IPS-15b (cell line): ENCODE measurements at regions not wholly inside any gene's neighbourhood (a gene's known extent, or its start where the extent isn't known, plus 50 kb on each side); places are given as distances from the start of the nearest gene placed in this dataset.

Source experiments
- H3K27me3 ChIP-seq: one replicate; pipeline ENCODE4 v1.6.1; 2013; ENCODE audit warnings: low read length; ENCODE audit not compliant: control insufficient read depth, insufficient read depth
- H3K36me3 ChIP-seq: one replicate; pipeline ENCODE4 v1.6.1; 2013; ENCODE audit warnings: low read length; ENCODE audit not compliant: control insufficient read depth, insufficient read depth
- H3K4me1 ChIP-seq: one replicate; pipeline ENCODE4 v1.6.1; 2013; ENCODE audit warnings: mild to moderate bottlenecking, low read length; ENCODE audit not compliant: control insufficient read depth, insufficient read depth
- H3K4me3 ChIP-seq: one replicate; pipeline ENCODE4 v1.5.1; 2013; ENCODE audit warnings: low read depth, low read length
- H3K9ac ChIP-seq: one replicate; pipeline ENCODE4 v1.6.1; 2013; ENCODE audit warnings: low read depth, mild to moderate bottlenecking, low read length
- H3K9me3 ChIP-seq: one replicate; pipeline ENCODE4 v1.6.1; 2013; ENCODE audit warnings: mild to moderate bottlenecking, low read length; ENCODE audit not compliant: control insufficient read depth, insufficient read depth

GRCh38 chr16:17544785-17545184 is 74.0 kb upstream of the XYLT1 start:
- Histone ChIP-seq H3K27me3 (no peaks in the 10 kb centered on the region), H3K36me3 (no peaks in the 10 kb centered on the region), H3K4me3 (no peak overlapping the region), H3K9ac (no peak overlapping the region), H3K4me1 (no peaks in the 10 kb centered on the region), H3K9me3 (no peaks in the 10 kb centered on the region)

GRCh38 chr16:17544304-17544703 is 73.5 kb upstream of the XYLT1 start:
- Histone ChIP-seq H3K36me3 (no peaks in the 10 kb centered on the region), H3K4me3 (no peak overlapping the region), H3K27me3 (no peaks in the 10 kb centered on the region), H3K9ac (no peak overlapping the region), H3K4me1 (no peaks in the 10 kb centered on the region), H3K9me3 (no peaks in the 10 kb centered on the region)

- Histone ChIP-seq H3K4me3 (no peak overlapping the region), H3K9me3 (no peaks in the 10 kb centered on the region), H3K27me3 (no peaks in the 10 kb centered on the region), H3K9ac (no peak overlapping the region), H3K36me3 (no peaks in the 10 kb centered on the region), H3K4me1 (no peaks in the 10 kb centered on the region)
Observed at GRCh38 chr16:17543073-17543472, 72.3 kb upstream of the XYLT1 start.

GRCh38 chr16:17541324-17541723 is 70.6 kb upstream of the XYLT1 start:
- H3K36me3 ChIP-seq: no peaks in the 10 kb centered on the region
- H3K9ac ChIP-seq: no peak overlapping the region
- H3K9me3 ChIP-seq: no peaks in the 10 kb centered on the region
- no peaks in the 10 kb centered on the region for H3K4me1 ChIP-seq
- H3K27me3 ChIP-seq: no peaks in the 10 kb centered on the region
- H3K4me3 ChIP-seq: no peak overlapping the region

- Histone ChIP-seq H3K9me3 (no peaks in the 10 kb centered on the region), H3K36me3 (no peaks in the 10 kb centered on the region), H3K27me3 (no peaks in the 10 kb centered on the region), H3K4me3 (no peak overlapping the region), H3K4me1 (no peaks in the 10 kb centered on the region), H3K9ac (no peak overlapping the region)
Observed at GRCh38 chr16:17538927-17539326, 68.2 kb upstream of the XYLT1 start.

- Histone ChIP-seq H3K27me3 (no peaks in the 10 kb centered on the region), H3K4me1 (no peaks in the 10 kb centered on the region), H3K9ac (no peak overlapping the region), H3K9me3 (peaks cover 5% of the 10 kb centered on the region), H3K36me3 (no peaks in the 10 kb centered on the region), H3K4me3 (no peak overlapping the region)
Observed at GRCh38 chr16:17532338-17532995, 61.7 kb upstream of the XYLT1 start.

- H3K4me1 ChIP-seq: no peaks in the 10 kb centered on the region
- H3K4me3 ChIP-seq: no peak overlapping the region
- no peaks in the 10 kb centered on the region for H3K36me3 ChIP-seq
- H3K9ac ChIP-seq: no peak overlapping the region
- peaks cover 5% of the 10 kb centered on the region for H3K9me3 ChIP-seq
- no peaks in the 10 kb centered on the region for H3K27me3 ChIP-seq
Observed at GRCh38 chr16:17529982-17530760, 59.4 kb upstream of the XYLT1 start.

- H3K27me3 ChIP-seq: no peaks in the 10 kb centered on the region
- H3K9ac ChIP-seq: no peak overlapping the region
- H3K36me3 ChIP-seq: no peaks in the 10 kb centered on the region
- H3K4me3 ChIP-seq: no peak overlapping the region
- peaks cover 5% of the 10 kb centered on the region for H3K9me3 ChIP-seq
- H3K4me1 ChIP-seq: no peaks in the 10 kb centered on the region
Observed at GRCh38 chr16:17526956-17527937, 56.5 kb upstream of the XYLT1 start.

- Histone ChIP-seq H3K27me3 (no peaks in the 10 kb centered on the region), H3K36me3 (no peaks in the 10 kb centered on the region), H3K4me3 (no peak overlapping the region), H3K9me3 (no peaks in the 10 kb centered on the region), H3K9ac (no peak overlapping the region), H3K4me1 (no peaks in the 10 kb centered on the region)
Observed at GRCh38 chr16:17524656-17525055, 53.9 kb upstream of the XYLT1 start.

- H3K36me3 ChIP-seq: no peaks in the 10 kb centered on the region
- no peaks in the 10 kb centered on the region for H3K4me1 ChIP-seq
- no peak overlapping the region for H3K9ac ChIP-seq
- H3K4me3 ChIP-seq: no peak overlapping the region
- H3K9me3 ChIP-seq: no peaks in the 10 kb centered on the region
- H3K27me3 ChIP-seq: no peaks in the 10 kb centered on the region
Observed at GRCh38 chr16:17520561-17520960, 49.8 kb upstream of the XYLT1 start.
